HEK293T (cell line): ENCODE measurements at regions not wholly inside any gene's neighbourhood (a gene's known extent, or its start where the extent isn't known, plus 50 kb on each side); places are given as distances from the start of the nearest gene placed in this dataset.

Experiments
- CTCF ChIA-PET: fragments of 350-600 bp; formaldehyde crosslinking; extraction: SDS; loops from one replicate; lab custom pipeline; 2021; ENCODE audit warnings: antibody characterized with exemption, inconsistent platforms; lab: Yijun Ruan, JAX
- POLR2A ChIA-PET: fragments of 350-600 bp; formaldehyde crosslinking; extraction: SDS; loops from one replicate; lab custom pipeline; 2020; ENCODE audit warnings: antibody characterized with exemption, inconsistent platforms; lab: Yijun Ruan, JAX
- DNase-seq: peaks from one replicate; pipeline ENCODE4 v3.0.0; 2012; ENCODE audit warnings: mixed read lengths; ENCODE audit errors: extremely low spot score
- ARNT ChIP-seq: fragments of 450-650 bp; IDR thresholded peaks from 2 replicates; pipeline ENCODE4 v1.6.1; 2017; ENCODE audit warnings: mild to moderate bottlenecking
- BHLHE40 ChIP-seq: fragments of 450-650 bp; IDR thresholded peaks from 2 replicates; pipeline ENCODE4 v1.6.1; 2016; ENCODE audit warnings: mild to moderate bottlenecking, moderate library complexity, borderline replicate concordance
- CTBP1 ChIP-seq: fragments of 450-650 bp; IDR thresholded peaks from 2 replicates; pipeline ENCODE4 v1.6.1; 2016; ENCODE audit warnings: borderline replicate concordance
- ELF4 ChIP-seq: fragments of 450-650 bp; IDR thresholded peaks from 2 replicates; pipeline ENCODE4 v1.6.1; 2017; ENCODE audit warnings: antibody characterized with exemption
- FOXA1 ChIP-seq: fragments of 450-650 bp; IDR thresholded peaks from 2 replicates; pipeline ENCODE4 v1.6.1; 2016; ENCODE audit warnings: mild to moderate bottlenecking
- FOXK2 ChIP-seq: fragments of 450-650 bp; IDR thresholded peaks from 2 replicates; pipeline ENCODE4 v1.6.1; 2016; ENCODE audit warnings: mild to moderate bottlenecking
- FOXM1 ChIP-seq: fragments of 450-650 bp; IDR thresholded peaks from 2 replicates; pipeline ENCODE4 v1.6.1; 2017; ENCODE audit warnings: mild to moderate bottlenecking, borderline replicate concordance
- HDGF ChIP-seq: fragments of 450-650 bp; IDR thresholded peaks from 2 replicates; pipeline ENCODE4 v1.6.1; 2017; ENCODE audit warnings: antibody characterized with exemption, borderline replicate concordance
- L3MBTL2 ChIP-seq: fragments of 450-650 bp; conservative IDR thresholded peaks from 2 replicates; pipeline ENCODE4 v1.6.1; 2016; ENCODE audit warnings: mild to moderate bottlenecking
- LEF1 ChIP-seq: fragments of 450-650 bp; IDR thresholded peaks from 2 replicates; pipeline ENCODE4 v1.6.1; 2017; ENCODE audit warnings: mild to moderate bottlenecking, borderline replicate concordance
- NFRKB ChIP-seq: fragments of 450-650 bp; IDR thresholded peaks from 2 replicates; pipeline ENCODE4 v1.6.1; 2016; ENCODE audit warnings: mild to moderate bottlenecking, moderate library complexity
- PKNOX1 ChIP-seq: fragments of 450-650 bp; IDR thresholded peaks from 2 replicates; pipeline ENCODE4 v1.6.1; 2016
- SP1 ChIP-seq: fragments of 450-650 bp; IDR thresholded peaks from 2 replicates; pipeline ENCODE4 v1.6.1; 2017
- SUZ12 ChIP-seq: fragments of 450-650 bp; IDR thresholded peaks from 2 replicates; pipeline ENCODE4 v1.6.1; 2016; ENCODE audit warnings: mild to moderate bottlenecking
- TARDBP ChIP-seq: fragments of 450-650 bp; IDR thresholded peaks from 2 replicates; pipeline ENCODE4 v1.6.1; 2016
- ZNF384 ChIP-seq: fragments of 450-650 bp; IDR thresholded peaks from 2 replicates; pipeline ENCODE4 v1.6.1; 2016

- DNase-seq = no peak
- ChIA-PET CTCF (no interaction called here), POLR2A (no interaction called here)
- TF ChIP-seq ARNT (no peak), PKNOX1 (no peak), L3MBTL2 (no peak), ELF4 (no peak), LEF1 (no peak), NFRKB (no peak)
These were observed 378.6 kb upstream of the KLF4 start for GRCh38 chr9:107868186-107868585.

- no peak for DNase-seq
- TF ChIP-seq L3MBTL2 = no peak
- no peak for TF ChIP-seq TARDBP
- no peak for TF ChIP-seq ARNT
- ChIA-PET POLR2A (no interaction called here), CTCF (no interaction called here)
These were observed 378.2 kb upstream of the KLF4 start for GRCh38 chr9:107867738-107868137.

GRCh38 chr9:107866711-107867311 lies 377.2 kb upstream of the KLF4 start:
- CTCF ChIA-PET = no interaction called here
- no peak for TF ChIP-seq LEF1
- no peak for TF ChIP-seq ELF4
- no peak for TF ChIP-seq SUZ12
- TF ChIP-seq L3MBTL2 = no peak
- TF ChIP-seq FOXA1 = no peak
- no peak for TF ChIP-seq ARNT
- no peak for TF ChIP-seq CTBP1
- TF ChIP-seq SP1 = no peak
- no peak for TF ChIP-seq ZNF384
- no peak for TF ChIP-seq PKNOX1
- TF ChIP-seq NFRKB = no peak
- no peak for TF ChIP-seq BHLHE40
- TF ChIP-seq FOXK2 = no peak
- no peak for TF ChIP-seq TARDBP
- no peak for TF ChIP-seq FOXM1
- no peak for TF ChIP-seq HDGF
- POLR2A ChIA-PET = no interaction called here
- DNase-seq = no peak

GRCh38 chr9:107863396-107863795 lies 373.8 kb upstream of the KLF4 start:
- DNase-seq = no peak
- CTCF ChIA-PET = no interaction called here
- TF ChIP-seq NFRKB (no peak), HDGF (no peak), TARDBP (no peak), ARNT (no peak), LEF1 (no peak), FOXM1 (no peak), SUZ12 (no peak), ZNF384 (no peak), FOXK2 (no peak), BHLHE40 (no peak), L3MBTL2 (no peak), CTBP1 (no peak), ELF4 (no peak), SP1 (no peak), FOXA1 (no peak), PKNOX1 (no peak)
- POLR2A ChIA-PET = no interaction called here

GRCh38 chr9:107862881-107863280 lies 373.3 kb upstream of the KLF4 start:
- no peak for DNase-seq
- ChIA-PET CTCF (no interaction called here), POLR2A (no interaction called here)
- TF ChIP-seq ARNT (no peak), SP1 (no peak), PKNOX1 (no peak), LEF1 (no peak), ZNF384 (no peak)

- POLR2A ChIA-PET = no interaction called here
- TF ChIP-seq FOXM1 = no peak
- no peak for TF ChIP-seq PKNOX1
- no peak for TF ChIP-seq FOXK2
- TF ChIP-seq BHLHE40 = no peak
- no peak for TF ChIP-seq ELF4
- no peak for TF ChIP-seq L3MBTL2
- no peak for TF ChIP-seq SUZ12
- no peak for TF ChIP-seq LEF1
- TF ChIP-seq ZNF384 = no peak
- TF ChIP-seq CTBP1 = no peak
- TF ChIP-seq ARNT = no peak
- TF ChIP-seq SP1 = no peak
- CTCF ChIA-PET = no interaction called here
- DNase-seq = no peak
These were observed 372.8 kb upstream of the KLF4 start for GRCh38 chr9:107862323-107862722.
